A673 (cell line): ENCODE measurements at regions not wholly inside any gene's neighbourhood (a gene's known extent, or its start where the extent isn't known, plus 50 kb on each side); places are given as distances from the start of the nearest gene placed in this dataset.

ENCODE experiments used
- BruUV-seq: library from RNA; stranded (reverse); fragments of 400-500 nt; replicated peaks from 2 replicates; lab custom pipeline; 2021; lab: Mats Ljungman, UMichigan
- CTCF ChIA-PET: fragments of 300-600 bp; sonication (Branson Sonifier 250); formaldehyde crosslinking; loops from one replicate; lab custom pipeline; 2022; ENCODE audit warnings: antibody characterized with exemption; lab: Charles Lee
- POLR2A ChIA-PET: fragments of 300-600 bp; sonication (Branson Sonifier 250); formaldehyde crosslinking; loops from one replicate; lab custom pipeline; 2022; ENCODE audit warnings: antibody characterized with exemption; ENCODE audit not compliant: low non-redundant PET; lab: Charles Lee
- DNase-seq: peaks from one replicate; pipeline ENCODE4 v3.0.0-alpha.2; 2015; ENCODE audit warnings: low spot score
- H3K27ac ChIP-seq: fragments of 200-600 bp; sonication (generic); 2 replicates; pipeline ENCODE4 v1.5.1; 2016; ENCODE audit warnings: mixed run types, low read depth, mild to moderate bottlenecking, mixed read lengths, antibody characterized with exemption, low read length; ENCODE audit not compliant: poor library complexity, severe bottlenecking
- H3K27me3 ChIP-seq: fragments of 200-600 bp; sonication (generic); replicated peaks from 2 replicates; pipeline ENCODE4 v1.6.1; 2017; ENCODE audit warnings: mixed run types, low read depth, mild to moderate bottlenecking, mixed read lengths, antibody characterized with exemption, low read length; ENCODE audit not compliant: insufficient read depth, poor library complexity
- H3K36me3 ChIP-seq: fragments of 200-600 bp; sonication (generic); 2 replicates; pipeline ENCODE4 v1.6.1; 2016; ENCODE audit warnings: mixed run types, mild to moderate bottlenecking, mixed read lengths, antibody characterized with exemption, low read length; ENCODE audit not compliant: insufficient read depth, poor library complexity, severe bottlenecking
- H3K4me1 ChIP-seq: fragments of 200-600 bp; sonication (generic); 2 replicates; pipeline ENCODE4 v1.6.1; 2017; ENCODE audit warnings: mixed run types, mild to moderate bottlenecking, mixed read lengths, antibody characterized with exemption, low read length; ENCODE audit not compliant: insufficient read depth, poor library complexity, severe bottlenecking
- H3K4me3 ChIP-seq: fragments of 200-600 bp; sonication (generic); 2 replicates; pipeline ENCODE4 v1.5.1; 2016; ENCODE audit warnings: low read depth, mixed run types, mild to moderate bottlenecking, mixed read lengths, low read length; ENCODE audit not compliant: poor library complexity, severe bottlenecking
- H3K9me3 ChIP-seq: fragments of 200-600 bp; sonication (generic); 2 replicates; pipeline ENCODE4 v1.6.1; 2016; ENCODE audit warnings: mixed run types, low read depth, mild to moderate bottlenecking, mixed read lengths, antibody characterized with exemption, low read length; ENCODE audit not compliant: poor library complexity, severe bottlenecking
- EZH2 ChIP-seq: fragments of 200-600 bp; sonication (generic); IDR thresholded peaks from 2 replicates; pipeline ENCODE4 v1.6.1; 2017; ENCODE audit warnings: borderline replicate concordance, low read depth, mild to moderate bottlenecking, mixed read lengths, antibody characterized with exemption, low read length; ENCODE audit not compliant: poor library complexity, severe bottlenecking
- intact Hi-C: fragments of 100-400 bp; cut with micrococcal nuclease; formaldehyde crosslinking; loops from one replicate; pipeline ENCODE4 v1.10.0; 2022; ENCODE audit not compliant: unreplicated experiment
- TF ChIP-seq, protein P1 (sequence below): fragments of 300-800, 200-600 bp; sonication (generic); conservative IDR thresholded peaks from 2 replicates; pipeline ENCODE4 v1.5.1; 2017; ENCODE audit warnings: low read depth, mild to moderate bottlenecking, antibody characterized with exemption, low read length, moderate library complexity, mixed read lengths

DNA sequence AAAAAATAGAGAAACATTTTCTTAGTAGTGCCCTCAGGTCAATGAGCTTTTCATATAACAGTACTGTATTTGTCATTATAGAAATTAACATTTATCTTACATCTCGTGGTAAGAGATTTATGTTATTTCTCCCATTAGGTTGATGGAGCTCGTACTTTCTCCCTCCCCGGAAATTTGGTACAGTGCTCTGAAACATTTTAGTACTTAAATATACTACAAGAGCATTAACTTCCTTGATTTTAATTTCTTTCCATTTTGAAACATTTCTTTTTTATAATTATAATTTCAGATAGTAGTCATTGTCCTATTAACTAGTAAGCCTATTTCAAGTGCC, 205.4 kb downstream of the MBL2 start:
- no peaks in the 10 kb centered on the region for H3K27me3 ChIP-seq
- H3K36me3 ChIP-seq: no peaks in the 10 kb centered on the region
- H3K27ac ChIP-seq: no peak overlapping the region
- intact Hi-C loops: loop anchor here (2.0 kb wide), 1 partner anchor 258 kb away; no protein-coding TSS in a partner anchor
- no peak for DNase-seq
- no peaks in the 10 kb centered on the region for H3K4me1 ChIP-seq
- POLR2A ChIA-PET: no interaction called here
- H3K4me3 ChIP-seq: no peak overlapping the region
- TF ChIP-seq EZH2: no peak
- TF ChIP-seq, protein P1, sequence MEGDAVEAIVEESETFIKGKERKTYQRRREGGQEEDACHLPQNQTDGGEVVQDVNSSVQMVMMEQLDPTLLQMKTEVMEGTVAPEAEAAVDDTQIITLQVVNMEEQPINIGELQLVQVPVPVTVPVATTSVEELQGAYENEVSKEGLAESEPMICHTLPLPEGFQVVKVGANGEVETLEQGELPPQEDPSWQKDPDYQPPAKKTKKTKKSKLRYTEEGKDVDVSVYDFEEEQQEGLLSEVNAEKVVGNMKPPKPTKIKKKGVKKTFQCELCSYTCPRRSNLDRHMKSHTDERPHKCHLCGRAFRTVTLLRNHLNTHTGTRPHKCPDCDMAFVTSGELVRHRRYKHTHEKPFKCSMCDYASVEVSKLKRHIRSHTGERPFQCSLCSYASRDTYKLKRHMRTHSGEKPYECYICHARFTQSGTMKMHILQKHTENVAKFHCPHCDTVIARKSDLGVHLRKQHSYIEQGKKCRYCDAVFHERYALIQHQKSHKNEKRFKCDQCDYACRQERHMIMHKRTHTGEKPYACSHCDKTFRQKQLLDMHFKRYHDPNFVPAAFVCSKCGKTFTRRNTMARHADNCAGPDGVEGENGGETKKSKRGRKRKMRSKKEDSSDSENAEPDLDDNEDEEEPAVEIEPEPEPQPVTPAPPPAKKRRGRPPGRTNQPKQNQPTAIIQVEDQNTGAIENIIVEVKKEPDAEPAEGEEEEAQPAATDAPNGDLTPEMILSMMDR: no peak; the same call in 1 of the 2 replicates
- CTCF ChIA-PET: interaction anchor here (1.4 kb wide), 1 partner anchor 259 kb away, joined by 5 read pairs; no protein-coding TSS in a partner anchor
- no TSS peak for BruUV-seq
- H3K9me3 ChIP-seq: no peaks in the 10 kb centered on the region

DNA sequence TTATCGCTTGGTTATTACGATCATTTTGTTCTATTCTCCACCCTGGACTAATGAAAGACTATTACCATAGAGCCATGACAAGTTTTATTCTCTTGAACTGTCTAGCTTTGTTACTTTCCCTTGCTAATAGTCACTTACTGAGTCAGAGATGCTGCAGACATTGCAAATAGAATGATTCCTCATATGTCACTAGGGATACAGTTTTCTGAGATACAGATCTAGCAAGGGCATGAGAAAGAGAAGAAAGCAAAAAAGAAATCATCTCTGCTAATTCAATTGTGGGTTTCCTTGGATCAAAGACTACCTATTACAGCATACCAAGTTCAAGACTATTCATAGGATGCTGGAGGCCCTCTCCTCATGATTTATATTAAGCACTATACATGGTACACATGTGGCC, 204.3 kb downstream of the MBL2 start:
- Histone ChIP-seq H3K27ac (no peak overlapping the region), H3K4me1 (no peaks in the 10 kb centered on the region), H3K4me3 (no peak overlapping the region), H3K9me3 (no peaks in the 10 kb centered on the region), H3K36me3 (no peaks in the 10 kb centered on the region), H3K27me3 (no peaks in the 10 kb centered on the region)
- TF ChIP-seq EZH2: no peak
- TF ChIP-seq, protein P1: no peak
- intact Hi-C loops: no loop called here
- no TSS peak for BruUV-seq
- CTCF ChIA-PET: no interaction called here
- DNase-seq: no peak
- POLR2A ChIA-PET: no interaction called here

GRCh38 chr10:52570490-52570889, 202.1 kb downstream of the MBL2 start:
- no TSS peak for BruUV-seq
- intact Hi-C loops: no loop called here

More at GRCh38 chr10:52570490-52570889, 202.1 kb downstream of the MBL2 start:
- no peak for TF ChIP-seq EZH2
- TF ChIP-seq, protein P1: no peak
- POLR2A ChIA-PET: no interaction called here
- H3K36me3 ChIP-seq: no peaks in the 10 kb centered on the region
- no peaks in the 10 kb centered on the region for H3K27me3 ChIP-seq
- H3K27ac ChIP-seq: no peak overlapping the region
- H3K4me1 ChIP-seq: peaks cover 7% of the 10 kb centered on the region
- CTCF ChIA-PET: no interaction called here
- H3K4me3 ChIP-seq: no peak overlapping the region
- no peaks in the 10 kb centered on the region for H3K9me3 ChIP-seq
- DNase-seq: no peak
